ENCODE measurements at regions not wholly inside any gene's neighbourhood (a gene's known extent, or its start where the extent isn't known, plus 50 kb on each side); places are given as distances from the start of the nearest gene placed in this dataset.

- DNase-seq (ENCODE audit: low read depth in 2 of 2), result no peak
Measured at GRCh38 chr3:63046152-63046551, 170.9 kb upstream of the CADPS start.

GRCh38 chr3:63046580-63046979 lies 171.4 kb upstream of the CADPS start:
- DNase-seq (ENCODE audit: low read depth in 2 of 2), result no peak

GRCh38 chr3:63047068-63047467 lies 171.9 kb upstream of the CADPS start:
- DNase-seq (ENCODE audit: low read depth in 2 of 2), result no peak

GRCh38 chr3:63048367-63049326 lies 173.4 kb upstream of the CADPS start:
- no peak for DNase-seq (ENCODE audit: low read depth in 2 of 2)

GRCh38 chr3:63050548-63051177 lies 175.4 kb upstream of the CADPS start:
- no peak for DNase-seq (ENCODE audit: low read depth in 2 of 2)

GRCh38 chr3:63051920-63052319 lies 176.7 kb upstream of the CADPS start:
- peak; percentile 96 for DNase-seq (ENCODE audit: low read depth in 2 of 2)

- DNase-seq (ENCODE audit: low read depth in 2 of 2), result no peak
Measured at GRCh38 chr3:63056932-63057331, 181.7 kb upstream of the CADPS start.

- no peak for DNase-seq (ENCODE audit: low read depth in 2 of 2)
Measured at GRCh38 chr3:63060412-63060811, 185.2 kb upstream of the CADPS start.

- DNase-seq (ENCODE audit: low read depth in 2 of 2), result no peak
Measured at GRCh38 chr3:63061449-63061848, 186.2 kb upstream of the CADPS start.

- peak; percentile 29 to 42 for DNase-seq (ENCODE audit: low read depth in 2 of 2)
Measured at GRCh38 chr3:63064209-63064755, 189.1 kb upstream of the CADPS start.

- DNase-seq (ENCODE audit: low read depth in 2 of 2), result peak; percentile 49 to 54
Measured at GRCh38 chr3:63067999-63068645, 192.9 kb upstream of the CADPS start.

- no peak for DNase-seq (ENCODE audit: low read depth in 2 of 2)
Measured at GRCh38 chr3:63069806-63070475, 194.7 kb upstream of the CADPS start.

GRCh38 chr3:63070476-63070810 lies 195.2 kb upstream of the CADPS start:
- DNase-seq (ENCODE audit: low read depth in 2 of 2), result no peak

- no peak for DNase-seq (ENCODE audit: low read depth in 2 of 2)
Measured at GRCh38 chr3:63076357-63076756, 201.1 kb upstream of the CADPS start.

- no peak for DNase-seq (ENCODE audit: low read depth in 2 of 2)
Measured at GRCh38 chr3:63086190-63086589, 191.9 kb upstream of the SYNPR start.

GRCh38 chr3:63089007-63089750 lies 188.9 kb upstream of the SYNPR start:
- DNase-seq (ENCODE audit: low read depth in 2 of 2), result no peak

GRCh38 chr3:63089751-63090132 lies 188.4 kb upstream of the SYNPR start:
- DNase-seq (ENCODE audit: low read depth in 2 of 2), result no peak

GRCh38 chr3:63090656-63091055 lies 187.5 kb upstream of the SYNPR start:
- DNase-seq (ENCODE audit: low read depth in 2 of 2), result no peak

GRCh38 chr3:63092515-63092914 lies 185.6 kb upstream of the SYNPR start:
- DNase-seq (ENCODE audit: low read depth in 2 of 2), result no peak

GRCh38 chr3:63094642-63095408 lies 183.3 kb upstream of the SYNPR start:
- DNase-seq (ENCODE audit: low read depth in 2 of 2), result no peak

Data from fibroblast of skin of left quadriceps (primary cell).